Right lung (tissue), 2 donors: ENCODE measurements at regions not wholly inside any gene's neighbourhood (a gene's known extent, or its start where the extent isn't known, plus 50 kb on each side); places are given as distances from the start of the nearest gene placed in this dataset.

ENCODE experiments used
- DNase-seq, 2 donors: peaks; one replicate each; pipeline ENCODE4 v3.0.0-alpha.2; 2013

- DNase-seq: no peak
These were observed 503.8 kb upstream of the CELF2 start for GRCh38 chr10:10513898-10514297.

GRCh38 chr10:10514797-10515196 is 502.9 kb upstream of the CELF2 start:
- DNase-seq: no peak

GRCh38 chr10:10515479-10516204 is 502.0 kb upstream of the CELF2 start:
- DNase-seq: no peak

- DNase-seq: no peak
These were observed 501.1 kb upstream of the CELF2 start for GRCh38 chr10:10516346-10517130.

GRCh38 chr10:10517866-10518265 is 499.8 kb upstream of the CELF2 start:
- DNase-seq: no peak

- DNase-seq: no peak
These were observed 498.0 kb upstream of the CELF2 start for GRCh38 chr10:10519674-10520073.

GRCh38 chr10:10520491-10521385 is 496.9 kb upstream of the CELF2 start:
- DNase-seq: no peak

- no peak for DNase-seq
These were observed 490.8 kb upstream of the CELF2 start for GRCh38 chr10:10526846-10527245.

GRCh38 chr10:10527861-10528562 is 489.7 kb upstream of the CELF2 start:
- no peak for DNase-seq

GRCh38 chr10:10528563-10528910 is 489.1 kb upstream of the CELF2 start:
- DNase-seq: no peak

GRCh38 chr10:10530313-10530712 is 487.4 kb upstream of the CELF2 start:
- DNase-seq: no peak

- DNase-seq: no peak
These were observed 485.4 kb upstream of the CELF2 start for GRCh38 chr10:10532236-10532635.

GRCh38 chr10:10532826-10533225 is 484.8 kb upstream of the CELF2 start:
- DNase-seq: no peak

GRCh38 chr10:10533437-10533836 is 484.2 kb upstream of the CELF2 start:
- DNase-seq: no peak

- no peak for DNase-seq
These were observed 479.3 kb upstream of the CELF2 start for GRCh38 chr10:10538326-10538725.

- DNase-seq: no peak
These were observed 477.3 kb upstream of the CELF2 start for GRCh38 chr10:10540398-10540797.

- DNase-seq: no peak
These were observed 475.2 kb upstream of the CELF2 start for GRCh38 chr10:10542477-10542876.

GRCh38 chr10:10544890-10545289 is 472.8 kb upstream of the CELF2 start:
- DNase-seq: no peak

GRCh38 chr10:10545771-10546170 is 471.9 kb upstream of the CELF2 start:
- no peak for DNase-seq

- DNase-seq: no peak
These were observed 465.9 kb upstream of the CELF2 start for GRCh38 chr10:10551596-10552301.

GRCh38 chr10:10552948-10553347 is 464.7 kb upstream of the CELF2 start:
- no peak for DNase-seq
